ENCODE measurements at regions not wholly inside any gene's neighbourhood (a gene's known extent, or its start where the extent isn't known, plus 50 kb on each side); places are given as distances from the start of the nearest gene placed in this dataset.
A peak's percentile ranks its signal among the peaks of the same experiment; 100 is the strongest.
"Not testable (repeated sequence)": the region's sequence is repeated elsewhere in the genome, so short reads cannot be mapped to it uniquely, and the experiment has no call there.

DNA sequence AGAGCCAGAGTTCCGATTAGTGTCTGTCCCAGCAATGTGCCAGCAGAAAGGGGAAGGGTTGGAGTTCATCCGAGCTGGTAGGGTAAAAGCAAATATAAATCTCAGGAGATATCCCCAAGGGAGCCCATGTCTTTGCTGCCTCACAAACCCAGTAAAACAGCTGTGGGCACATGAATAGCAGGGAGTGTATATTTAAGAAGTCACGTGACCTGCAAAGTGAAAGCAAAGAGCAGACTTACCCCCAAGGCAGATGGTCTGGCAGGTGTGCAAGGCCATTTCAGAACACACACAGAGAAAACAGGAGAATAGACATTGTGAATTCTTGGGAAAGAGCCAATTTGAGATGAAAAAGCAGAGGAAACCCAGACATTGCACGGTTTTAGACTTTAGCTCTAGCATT, 653.4 kb downstream of the TGIF2LX start:
- 85 to 94% (median 87%) methylated on average over 2 of the region's 4 CpGs for WGBS, 3 donors

GRCh38 chrX:90601921-90602320, 680.2 kb downstream of the TGIF2LX start:
- H3K27me3 ChIP-seq (ENCODE audit: control insufficient read depth in 3 of 3, insufficient read depth in 3 of 3, low read length in 3 of 3); FAIRE-seq; DNase-seq; H3K4me3 ChIP-seq (ENCODE audit: low read depth in 1 of 3, low read length in 3 of 3); H3K9me3 ChIP-seq (ENCODE audit: control insufficient read depth in 2 of 2, insufficient read depth in 1 of 2, low read depth in 1 of 2, low read length in 1 of 2); H3K27ac ChIP-seq (ENCODE audit: low read depth in 1 of 3, low read length in 2 of 3); H3K4me1 ChIP-seq (ENCODE audit: control insufficient read depth in 3 of 3, insufficient read depth in 2 of 3, low read depth in 1 of 3, low read length in 2 of 3); H3K36me3 ChIP-seq (ENCODE audit: control insufficient read depth in 3 of 3, insufficient read depth in 2 of 3, low read depth in 1 of 3, low read length in 3 of 3): not testable (repeated sequence)
- WGBS, 3 donors: 57 to 80% (median 75%) methylated on average over 1 of the region's 1 CpG

More for the DNA sequence above, 653.4 kb downstream of the TGIF2LX start:
- not testable (repeated sequence) for FAIRE-seq; H3K9me3 ChIP-seq (ENCODE audit: control insufficient read depth in 2 of 2, insufficient read depth in 1 of 2, low read depth in 1 of 2, low read length in 1 of 2); H3K4me3 ChIP-seq (ENCODE audit: low read depth in 1 of 3, low read length in 3 of 3); H3K36me3 ChIP-seq (ENCODE audit: control insufficient read depth in 3 of 3, insufficient read depth in 2 of 3, low read depth in 1 of 3, low read length in 3 of 3); DNase-seq; H3K27ac ChIP-seq (ENCODE audit: low read depth in 1 of 3, low read length in 2 of 3); H3K4me1 ChIP-seq (ENCODE audit: control insufficient read depth in 3 of 3, insufficient read depth in 2 of 3, low read depth in 1 of 3, low read length in 2 of 3); H3K27me3 ChIP-seq (ENCODE audit: control insufficient read depth in 3 of 3, insufficient read depth in 3 of 3, low read length in 3 of 3)

GRCh38 chrX:90605736-90606135, 684.0 kb downstream of the TGIF2LX start:
- not testable (repeated sequence) for H3K4me3 ChIP-seq (ENCODE audit: low read depth in 1 of 3, low read length in 3 of 3); H3K9me3 ChIP-seq (ENCODE audit: control insufficient read depth in 2 of 2, insufficient read depth in 1 of 2, low read depth in 1 of 2, low read length in 1 of 2); H3K36me3 ChIP-seq (ENCODE audit: control insufficient read depth in 3 of 3, insufficient read depth in 2 of 3, low read depth in 1 of 3, low read length in 3 of 3); H3K4me1 ChIP-seq (ENCODE audit: control insufficient read depth in 3 of 3, insufficient read depth in 2 of 3, low read depth in 1 of 3, low read length in 2 of 3); DNase-seq; H3K27me3 ChIP-seq (ENCODE audit: control insufficient read depth in 3 of 3, insufficient read depth in 3 of 3, low read length in 3 of 3); H3K27ac ChIP-seq (ENCODE audit: low read depth in 1 of 3, low read length in 2 of 3)
- peak; percentile 74 for FAIRE-seq
- 37 to 47% (median 38%) methylated on average over 2 of the region's 2 CpGs for WGBS, 3 donors

GRCh38 chrX:90617710-90618325, 696.1 kb downstream of the TGIF2LX start:
- DNase-seq (no peak), FAIRE-seq (no peak)
- Histone ChIP-seq H3K9me3 (ENCODE audit: control insufficient read depth in 2 of 2, insufficient read depth in 1 of 2, low read depth in 1 of 2, low read length in 1 of 2) (peaks cover 4 to 10% of the 10 kb centered on the region in 2 donors), H3K4me3 (ENCODE audit: low read depth in 1 of 3, low read length in 3 of 3) (no peak overlapping the region), H3K27me3 (ENCODE audit: control insufficient read depth in 3 of 3, insufficient read depth in 3 of 3, low read length in 3 of 3) (no peaks in the 10 kb centered on the region), H3K36me3 (ENCODE audit: control insufficient read depth in 3 of 3, insufficient read depth in 2 of 3, low read depth in 1 of 3, low read length in 3 of 3) (no peaks in the 10 kb centered on the region), H3K4me1 (ENCODE audit: control insufficient read depth in 3 of 3, insufficient read depth in 2 of 3, low read depth in 1 of 3, low read length in 2 of 3) (no peaks in the 10 kb centered on the region), H3K27ac (ENCODE audit: low read depth in 1 of 3, low read length in 2 of 3) (no peak overlapping the region)
- WGBS, 3 donors: 90 to 93% (median 93%) methylated on average over 10 to 21 of the region's 22 CpGs

DNA sequence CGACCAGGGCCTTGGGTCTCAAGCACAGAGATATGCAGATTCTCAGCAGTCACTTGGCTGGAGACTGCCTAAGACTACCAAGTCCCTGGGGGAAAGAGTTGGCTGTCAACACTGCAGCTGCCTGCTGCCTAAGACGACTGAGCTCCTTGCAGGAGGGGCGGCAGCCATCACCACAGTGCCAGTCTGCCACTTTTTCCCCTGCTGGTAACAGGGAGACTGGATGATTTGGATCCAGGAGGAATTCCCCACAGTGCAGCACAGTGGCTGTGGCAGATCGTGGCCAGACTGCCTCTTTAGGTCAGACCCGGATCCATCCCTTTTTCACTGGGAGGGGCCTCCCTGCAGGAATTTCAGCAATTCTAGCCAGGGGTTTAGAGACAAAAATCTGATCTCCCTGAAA, 743.5 kb downstream of the TGIF2LX start:
- not testable (repeated sequence) for H3K27ac ChIP-seq (ENCODE audit: low read depth in 1 of 3, low read length in 2 of 3); H3K4me3 ChIP-seq (ENCODE audit: low read depth in 1 of 3, low read length in 3 of 3); H3K27me3 ChIP-seq (ENCODE audit: control insufficient read depth in 3 of 3, insufficient read depth in 3 of 3, low read length in 3 of 3); FAIRE-seq; H3K9me3 ChIP-seq (ENCODE audit: control insufficient read depth in 2 of 2, insufficient read depth in 1 of 2, low read depth in 1 of 2, low read length in 1 of 2); H3K4me1 ChIP-seq (ENCODE audit: control insufficient read depth in 3 of 3, insufficient read depth in 2 of 3, low read depth in 1 of 3, low read length in 2 of 3); DNase-seq; H3K36me3 ChIP-seq (ENCODE audit: control insufficient read depth in 3 of 3, insufficient read depth in 2 of 3, low read depth in 1 of 3, low read length in 3 of 3)
- WGBS, 3 donors: 56 to 61% (median 60%) methylated on average over 5 of the region's 5 CpGs

DNA sequence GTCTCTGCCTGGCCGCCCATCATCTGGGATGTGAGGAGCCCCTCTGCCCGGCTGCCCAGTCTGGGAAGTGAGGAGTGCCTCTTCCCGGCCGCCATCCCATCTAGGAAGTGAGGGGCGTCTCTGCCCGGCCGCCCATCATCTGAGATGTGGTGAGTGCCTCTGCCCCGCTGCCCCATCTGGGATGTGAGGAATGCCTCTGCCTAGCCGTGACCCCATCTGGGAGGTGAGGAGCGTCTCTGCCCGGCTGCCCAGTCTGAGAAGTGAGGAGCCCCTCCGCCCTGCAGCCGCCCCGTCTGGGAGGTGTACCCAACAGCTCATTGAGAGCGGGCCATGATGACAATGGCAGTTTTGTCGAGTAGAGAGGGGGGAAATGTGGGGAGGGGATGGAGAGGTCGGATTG, 721.1 kb upstream of the PABPC5 start:
- H3K36me3 ChIP-seq (ENCODE audit: control insufficient read depth in 3 of 3, insufficient read depth in 2 of 3, low read depth in 1 of 3, low read length in 3 of 3); H3K27me3 ChIP-seq (ENCODE audit: control insufficient read depth in 3 of 3, insufficient read depth in 3 of 3, low read length in 3 of 3); H3K27ac ChIP-seq (ENCODE audit: low read depth in 1 of 3, low read length in 2 of 3); H3K4me1 ChIP-seq (ENCODE audit: control insufficient read depth in 3 of 3, insufficient read depth in 2 of 3, low read depth in 1 of 3, low read length in 2 of 3); H3K9me3 ChIP-seq (ENCODE audit: control insufficient read depth in 2 of 2, insufficient read depth in 1 of 2, low read depth in 1 of 2, low read length in 1 of 2); H3K4me3 ChIP-seq (ENCODE audit: low read depth in 1 of 3, low read length in 3 of 3); FAIRE-seq; DNase-seq: not testable (repeated sequence)
- WGBS, 3 donors: 86 to 89% (median 87%) methylated on average over 8 to 17 of the region's 17 CpGs

DNA sequence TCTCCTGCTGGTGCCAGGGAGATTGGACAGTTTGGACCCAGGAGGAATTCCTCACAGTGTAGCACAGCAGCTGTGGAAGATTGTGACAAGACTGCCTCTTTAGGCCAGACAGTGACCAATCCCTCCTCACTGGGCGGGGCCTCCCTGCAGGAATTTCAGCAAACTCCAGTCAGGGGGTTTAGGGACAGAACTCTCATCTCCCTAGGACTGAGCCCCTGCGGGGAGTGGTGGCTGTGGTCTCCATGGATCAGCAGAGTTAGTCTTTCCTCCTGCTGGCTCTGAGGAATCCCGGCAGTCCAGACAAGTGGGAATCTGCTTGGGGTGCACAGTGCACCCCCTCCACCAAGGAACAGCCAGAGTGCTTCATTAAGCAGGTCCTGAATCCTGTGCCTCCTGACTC, 697.1 kb upstream of the PABPC5 start:
- not testable (repeated sequence) for H3K27ac ChIP-seq (ENCODE audit: low read depth in 1 of 3, low read length in 2 of 3); FAIRE-seq
- WGBS, 3 donors: 75 to 88% (median 88%) methylated on average over 3 of the region's 3 CpGs

DNA sequence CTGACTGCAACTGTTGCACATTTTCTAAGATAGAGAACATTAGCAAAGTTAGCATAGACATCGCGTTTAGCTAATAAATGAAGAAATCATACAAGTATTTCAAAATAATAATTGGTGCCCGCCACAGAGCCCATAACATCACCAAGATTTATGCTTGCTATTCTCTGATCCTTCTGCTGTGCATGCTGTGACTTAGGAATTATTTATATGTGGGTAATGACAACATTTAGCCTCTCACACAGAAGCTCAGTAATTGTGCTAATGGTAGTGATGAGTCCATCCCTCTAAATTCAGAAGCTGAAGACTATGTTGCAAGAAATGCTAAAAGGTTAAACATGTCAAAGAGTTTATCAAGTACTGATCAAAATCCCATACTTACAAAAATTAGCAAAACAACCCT, 677.0 kb upstream of the PABPC5 start:
- H3K36me3 ChIP-seq (ENCODE audit: control insufficient read depth in 3 of 3, insufficient read depth in 2 of 3, low read depth in 1 of 3, low read length in 3 of 3); H3K4me3 ChIP-seq (ENCODE audit: low read depth in 1 of 3, low read length in 3 of 3); H3K9me3 ChIP-seq (ENCODE audit: control insufficient read depth in 2 of 2, insufficient read depth in 1 of 2, low read depth in 1 of 2, low read length in 1 of 2); H3K27me3 ChIP-seq (ENCODE audit: control insufficient read depth in 3 of 3, insufficient read depth in 3 of 3, low read length in 3 of 3); DNase-seq; H3K4me1 ChIP-seq (ENCODE audit: control insufficient read depth in 3 of 3, insufficient read depth in 2 of 3, low read depth in 1 of 3, low read length in 2 of 3); H3K27ac ChIP-seq (ENCODE audit: low read depth in 1 of 3, low read length in 2 of 3); FAIRE-seq: not testable (repeated sequence)
- 56 to 84% (median 77%) methylated on average over 3 of the region's 3 CpGs for WGBS, 3 donors

More for the DNA sequence above, 697.1 kb upstream of the PABPC5 start:
- not testable (repeated sequence) for H3K4me1 ChIP-seq (ENCODE audit: control insufficient read depth in 3 of 3, insufficient read depth in 2 of 3, low read depth in 1 of 3, low read length in 2 of 3); DNase-seq; H3K36me3 ChIP-seq (ENCODE audit: control insufficient read depth in 3 of 3, insufficient read depth in 2 of 3, low read depth in 1 of 3, low read length in 3 of 3); H3K4me3 ChIP-seq (ENCODE audit: low read depth in 1 of 3, low read length in 3 of 3); H3K9me3 ChIP-seq (ENCODE audit: control insufficient read depth in 2 of 2, insufficient read depth in 1 of 2, low read depth in 1 of 2, low read length in 1 of 2); H3K27me3 ChIP-seq (ENCODE audit: control insufficient read depth in 3 of 3, insufficient read depth in 3 of 3, low read length in 3 of 3)

DNA sequence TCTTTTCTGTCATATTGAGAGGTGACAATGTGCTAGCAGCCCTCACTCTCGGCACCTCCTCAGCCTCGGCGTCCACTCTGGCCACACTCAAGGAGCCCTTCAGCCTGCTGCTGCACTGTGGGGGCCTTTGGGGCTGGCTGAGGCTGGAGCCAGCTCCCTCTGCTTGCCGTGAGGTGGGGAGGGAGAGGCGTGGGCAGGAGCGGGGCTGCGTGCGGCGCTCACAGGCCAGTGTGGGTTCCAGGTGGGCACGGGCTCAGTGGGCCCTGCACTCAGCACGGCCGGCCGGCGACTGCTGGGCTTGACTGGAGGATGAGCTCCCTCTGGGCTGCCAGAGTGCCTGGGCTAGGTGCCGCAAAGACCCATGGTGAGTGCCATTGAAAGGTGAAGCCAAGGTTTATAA, 669.2 kb upstream of the PABPC5 start:
- DNase-seq; H3K4me3 ChIP-seq (ENCODE audit: low read depth in 1 of 3, low read length in 3 of 3); H3K27ac ChIP-seq (ENCODE audit: low read depth in 1 of 3, low read length in 2 of 3); FAIRE-seq; H3K4me1 ChIP-seq (ENCODE audit: control insufficient read depth in 3 of 3, insufficient read depth in 2 of 3, low read depth in 1 of 3, low read length in 2 of 3); H3K9me3 ChIP-seq (ENCODE audit: control insufficient read depth in 2 of 2, insufficient read depth in 1 of 2, low read depth in 1 of 2, low read length in 1 of 2); H3K36me3 ChIP-seq (ENCODE audit: control insufficient read depth in 3 of 3, insufficient read depth in 2 of 3, low read depth in 1 of 3, low read length in 3 of 3); H3K27me3 ChIP-seq (ENCODE audit: control insufficient read depth in 3 of 3, insufficient read depth in 3 of 3, low read length in 3 of 3): not testable (repeated sequence)
- WGBS, 3 donors: 92 to 94% (median 93%) methylated on average over 11 to 15 of the region's 15 CpGs

Measured in small intestine (tissue), 7 donors.